Kidney (tissue), 13 donors: ENCODE measurements at regions not wholly inside any gene's neighbourhood (a gene's known extent, or its start where the extent isn't known, plus 50 kb on each side); places are given as distances from the start of the nearest gene placed in this dataset.

Experiments
- DNase-seq, 5 donors: peaks; one replicate each; pipeline ENCODE4 v3.0.0-alpha.2; 2013 to 2020
- FAIRE-seq: peaks from 2 replicates; lab custom pipeline; 2012; peaks lifted over from hg19 to GRCh38; lab: Jason Lieb, UNC
- H3K27ac ChIP-seq, 2 donors: one replicate each; pipeline ENCODE4 v1.7.0; 2013; ENCODE audit warnings: low read depth in 2 of 2, low read length in 2 of 2, inconsistent platforms in 1 of 2
- H3K27me3 ChIP-seq: one replicate; pipeline ENCODE4 v1.7.1; 2013; ENCODE audit warnings: low read length, inconsistent platforms; ENCODE audit not compliant: control insufficient read depth, insufficient read depth
- H3K36me3 ChIP-seq, 3 donors: one replicate each; pipeline versions ENCODE4 v1.7.0 to v1.7.1; 2013; ENCODE audit warnings: low read length in 3 of 3, control low read depth in 1 of 3, inconsistent platforms in 1 of 3; ENCODE audit not compliant: insufficient read depth in 3 of 3, control insufficient read depth in 2 of 3
- H3K4me1 ChIP-seq, 3 donors: one replicate each; pipeline versions ENCODE4 v1.7.0 to v1.7.1; 2013; ENCODE audit warnings: low read length in 3 of 3, inconsistent platforms in 1 of 3, low read depth in 1 of 3; ENCODE audit not compliant: control insufficient read depth in 2 of 3, insufficient read depth in 2 of 3
- H3K4me3 ChIP-seq, 3 donors: one replicate each; pipeline versions ENCODE4 v1.7.0 to v1.8.1; 2013; ENCODE audit warnings: low read length in 3 of 3, control low read depth in 1 of 3, inconsistent platforms in 1 of 3
- H3K9ac ChIP-seq, 3 donors: one replicate each; pipeline versions ENCODE4 v1.7.0 to v1.7.1; 2013; ENCODE audit warnings: low read length in 3 of 3, control low read depth in 1 of 3, inconsistent platforms in 1 of 3
- H3K9me3 ChIP-seq, 3 donors: one replicate each; pipeline versions ENCODE4 v1.7.0 to v1.7.1; 2013; ENCODE audit warnings: low read length in 3 of 3, control low read depth in 1 of 3, inconsistent platforms in 1 of 3; ENCODE audit not compliant: control insufficient read depth in 2 of 3, insufficient read depth in 1 of 3
- intact Hi-C: fragments of 100-400 bp; cut with DNase I; formaldehyde crosslinking; loops from one replicate; pipeline ENCODE4 v1.11.1; 2022
- TF ChIP-seq, protein P1 (sequence below): IDR thresholded peaks from 3 replicates; pipeline ENCODE4 v1.5.1; 2012; ENCODE audit warnings: mild to moderate bottlenecking, moderate library complexity, borderline replicate concordance; ENCODE audit not compliant: insufficient read depth; ENCODE audit errors: extremely low read depth
- donor health status: control.
- donor health status: control.
- donor health status: control.
- donor health status: control.
- donor health status: control.
- donor health status: DM: yes; HTN: yes; CAD: no.
- donor health status: Normal renal cell carcinoma (clear cell type).

DNA sequence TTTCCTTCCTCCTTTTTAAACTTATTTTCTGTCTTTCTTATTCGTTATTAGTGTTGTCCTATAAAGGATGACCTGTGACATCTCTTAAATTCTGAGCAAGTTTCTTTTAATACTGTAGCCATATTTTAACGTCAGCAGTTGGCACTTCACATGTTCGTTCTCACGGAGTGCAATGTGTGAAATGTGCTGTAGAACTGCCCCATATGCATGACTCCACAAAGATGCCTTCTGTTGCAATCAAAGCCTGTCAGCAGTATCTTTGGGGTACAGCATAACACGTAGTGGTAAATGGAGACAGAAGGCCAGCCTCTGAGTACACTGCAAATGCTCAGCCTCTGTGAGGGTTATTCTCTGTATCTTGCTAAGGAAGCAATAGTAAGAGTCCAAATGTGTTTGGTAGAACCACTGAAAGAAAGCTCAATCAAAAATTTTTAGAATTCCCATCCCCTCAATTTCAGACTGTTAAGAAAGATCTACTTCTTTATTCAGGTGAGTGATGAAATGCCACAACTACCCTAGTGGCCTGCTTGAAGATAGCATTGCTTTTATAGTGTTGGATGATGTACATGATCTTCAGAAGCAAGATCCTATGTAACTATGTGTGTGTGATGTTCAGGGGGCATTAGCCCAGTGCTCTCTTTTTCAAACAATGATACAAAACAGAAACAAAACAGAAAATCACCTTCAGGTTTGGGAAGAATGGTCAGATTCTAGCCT lies 277.7 kb downstream of the TMEM167A start:
- Histone ChIP-seq H3K36me3 (no peaks in the 10 kb centered on the region), H3K4me3 (no peak overlapping the region), H3K27ac (no peak overlapping the region), H3K9me3 (no peaks in the 10 kb centered on the region), H3K27me3 (no peaks in the 10 kb centered on the region), H3K9ac (no peak overlapping the region), H3K4me1 (no peaks in the 10 kb centered on the region)
- FAIRE-seq (no peak), DNase-seq (no peak)
- TF ChIP-seq, protein P1, sequence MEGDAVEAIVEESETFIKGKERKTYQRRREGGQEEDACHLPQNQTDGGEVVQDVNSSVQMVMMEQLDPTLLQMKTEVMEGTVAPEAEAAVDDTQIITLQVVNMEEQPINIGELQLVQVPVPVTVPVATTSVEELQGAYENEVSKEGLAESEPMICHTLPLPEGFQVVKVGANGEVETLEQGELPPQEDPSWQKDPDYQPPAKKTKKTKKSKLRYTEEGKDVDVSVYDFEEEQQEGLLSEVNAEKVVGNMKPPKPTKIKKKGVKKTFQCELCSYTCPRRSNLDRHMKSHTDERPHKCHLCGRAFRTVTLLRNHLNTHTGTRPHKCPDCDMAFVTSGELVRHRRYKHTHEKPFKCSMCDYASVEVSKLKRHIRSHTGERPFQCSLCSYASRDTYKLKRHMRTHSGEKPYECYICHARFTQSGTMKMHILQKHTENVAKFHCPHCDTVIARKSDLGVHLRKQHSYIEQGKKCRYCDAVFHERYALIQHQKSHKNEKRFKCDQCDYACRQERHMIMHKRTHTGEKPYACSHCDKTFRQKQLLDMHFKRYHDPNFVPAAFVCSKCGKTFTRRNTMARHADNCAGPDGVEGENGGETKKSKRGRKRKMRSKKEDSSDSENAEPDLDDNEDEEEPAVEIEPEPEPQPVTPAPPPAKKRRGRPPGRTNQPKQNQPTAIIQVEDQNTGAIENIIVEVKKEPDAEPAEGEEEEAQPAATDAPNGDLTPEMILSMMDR = no peak
- intact Hi-C loops = no loop called here

DNA sequence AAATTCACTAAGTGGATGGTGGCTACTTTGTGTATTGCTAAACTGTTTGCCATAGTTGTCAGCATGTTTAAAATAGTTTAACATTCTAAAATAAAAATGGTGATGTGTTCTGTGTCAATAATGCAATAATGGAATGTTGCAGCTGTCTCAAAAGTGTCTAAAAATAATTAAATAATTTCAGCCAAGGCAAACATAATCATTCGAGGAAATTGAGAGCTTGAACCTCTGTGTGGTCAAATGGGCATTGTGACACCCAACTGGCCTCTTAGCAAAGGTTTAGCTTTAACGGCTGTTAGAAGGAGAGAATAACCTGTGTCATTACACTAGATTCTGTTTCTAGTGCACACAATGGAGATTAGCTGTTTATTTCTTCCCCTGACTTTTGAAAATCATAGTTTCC lies 278.5 kb downstream of the TMEM167A start:
- Histone ChIP-seq H3K36me3 (no peaks in the 10 kb centered on the region), H3K9me3 (no peaks in the 10 kb centered on the region), H3K27me3 (no peaks in the 10 kb centered on the region), H3K4me1 (no peaks in the 10 kb centered on the region), H3K4me3 (no peak overlapping the region), H3K27ac (no peak overlapping the region), H3K9ac (no peak overlapping the region)
- TF ChIP-seq, protein P1 = no peak
- FAIRE-seq = no peak
- intact Hi-C loops = no loop called here
- DNase-seq = no peak

DNA sequence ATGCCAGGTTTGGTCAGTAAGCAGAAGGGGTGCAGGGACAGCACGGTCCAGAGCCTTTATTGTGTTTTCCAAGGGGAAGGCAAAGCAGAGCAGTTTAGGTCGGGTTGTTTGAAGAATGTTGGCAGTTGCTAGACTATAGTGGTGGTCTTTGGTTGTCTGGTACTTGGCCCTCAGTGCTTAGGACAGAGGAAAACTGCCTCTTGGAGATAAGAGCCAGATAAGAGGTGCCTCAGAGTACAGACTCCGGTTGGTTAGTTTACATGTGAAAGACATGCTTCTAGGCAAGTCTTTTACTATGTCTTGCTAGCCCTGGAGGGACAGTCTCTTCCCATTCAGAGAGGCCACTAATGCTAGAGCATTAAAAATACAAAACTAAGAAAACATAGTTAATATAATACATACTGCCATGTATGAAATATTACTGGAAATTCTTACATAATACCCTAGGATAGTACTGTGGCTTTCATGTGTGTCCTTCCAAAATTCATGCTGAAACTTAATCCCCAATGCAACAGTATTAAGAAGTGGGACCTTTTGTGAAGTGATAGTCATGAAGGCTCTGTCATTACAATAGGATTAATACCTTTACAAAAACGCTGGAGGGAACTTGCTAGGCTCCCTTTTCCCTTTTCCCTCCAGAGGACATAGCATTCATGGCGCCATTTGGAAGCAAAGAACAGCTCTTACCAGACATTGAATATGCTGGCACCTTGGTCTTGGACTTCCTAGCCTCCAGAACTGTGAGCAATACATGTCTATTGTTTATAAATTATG lies 280.4 kb downstream of the TMEM167A start:
- Histone ChIP-seq H3K9me3 (no peaks in the 10 kb centered on the region), H3K4me1 (no peaks in the 10 kb centered on the region), H3K4me3 (no peak overlapping the region), H3K9ac (no peak overlapping the region), H3K36me3 (no peaks in the 10 kb centered on the region), H3K27me3 (no peaks in the 10 kb centered on the region), H3K27ac (no peak overlapping the region)
- intact Hi-C loops = no loop called here
- DNase-seq = no peak
- TF ChIP-seq, protein P1 = no peak
- FAIRE-seq = no peak
